HepG2 (cell line): ENCODE measurements at regions not wholly inside any gene's neighbourhood (a gene's known extent, or its start where the extent isn't known, plus 50 kb on each side); places are given as distances from the start of the nearest gene placed in this dataset.

Source experiments
- ATAC-seq: fragments of 200-7000 bp; cut with Tn5 transposase; 3 replicates; pipeline ENCODE4 v1.9.1; 2020; ENCODE audit warnings: mild to moderate bottlenecking, moderate library complexity
- BruUV-seq: library from RNA; stranded (reverse); fragments of 400-500 nt; replicated peaks from 2 replicates; lab custom pipeline; 2021; lab: Mats Ljungman, UMichigan
- CTCF ChIA-PET: fragments of 300-600 bp; formaldehyde crosslinking; extraction: SDS; loops from one replicate; lab custom pipeline; 2021; ENCODE audit warnings: low total read pairs, inconsistent platforms, low intra/inter-chr PET ratio; lab: Yijun Ruan, JAX
- POLR2A ChIA-PET: fragments of 350-600 bp; sonication (Branson Sonifier 250); formaldehyde crosslinking; loops from one replicate; lab custom pipeline; 2020; ENCODE audit warnings: antibody characterized with exemption, inconsistent platforms; lab: Yijun Ruan, JAX
- DNase-seq: peaks from one replicate; pipeline ENCODE4 v3.0.0-alpha.2; 2015; ENCODE audit warnings: low spot score
- FAIRE-seq: peaks from 3 replicates; lab custom pipeline; 2011; peaks lifted over from hg19 to GRCh38; lab: Jason Lieb, UNC
- H2AFZ ChIP-seq: one replicate; pipeline ENCODE4 v1.6.1; 2011; ENCODE audit warnings: low read length, inconsistent platforms
- H3K27ac ChIP-seq: fragments of 300-600 bp; 3 replicates; pipeline ENCODE4 v1.8.0; 2011; ENCODE audit warnings: mixed run types, mild to moderate bottlenecking, mixed read lengths, low read length, inconsistent platforms; ENCODE audit not compliant: insufficient read depth; ENCODE audit errors: extremely low read length
- H3K27me3 ChIP-seq, 2 experiments: fragments of 200-600 bp in 1 of 2; 2 replicates in 1 of 2; 3 replicates in 1 of 2; pipeline versions ENCODE4 v1.6.0 to v1.8.0; 2011; ENCODE audit warnings: low read length in 2 of 2, mild to moderate bottlenecking in 2 of 2, moderate library complexity in 2 of 2, inconsistent platforms in 1 of 2; ENCODE audit not compliant: insufficient read depth in 2 of 2, control insufficient read depth in 1 of 2
- H3K36me3 ChIP-seq, 2 experiments: fragments of 200-600 bp in 1 of 2; replicated peaks in 1 of 2; 2 replicates in 1 of 2; 3 replicates in 1 of 2; pipeline versions ENCODE4 v1.5.1 to v1.8.0; 2011; ENCODE audit warnings: low read length in 2 of 2, inconsistent platforms in 1 of 2; ENCODE audit not compliant: insufficient read depth in 2 of 2, control insufficient read depth in 1 of 2
- H3K4me1 ChIP-seq: 2 replicates; pipeline ENCODE4 v1.5.1; 2012; ENCODE audit warnings: low read length, inconsistent platforms; ENCODE audit not compliant: insufficient read depth
- H3K4me2 ChIP-seq: 2 replicates; pipeline ENCODE4 v1.6.0; 2011; ENCODE audit warnings: low read depth, low read length, inconsistent platforms
- H3K4me3 ChIP-seq, 3 experiments: fragments of 200-600 bp in 1 of 3; sonication (generic), shearing (Covaris generic) in 1 of 3; replicated peaks in 1 of 3; 2 replicates each; pipeline ENCODE4 v1.5.1; 2011 to 2016; ENCODE audit warnings: low read length in 3 of 3, inconsistent platforms in 2 of 3, low read depth in 2 of 3, mild to moderate bottlenecking in 2 of 3, control low read depth in 1 of 3, mixed read lengths in 1 of 3; ENCODE audit not compliant: insufficient read depth in 1 of 3
- H3K79me2 ChIP-seq: one replicate; pipeline ENCODE4 v1.6.1; 2011; ENCODE audit warnings: low read length, inconsistent platforms; ENCODE audit not compliant: insufficient read depth
- H3K9ac ChIP-seq: 2 replicates; pipeline ENCODE4 v1.6.0; 2011; ENCODE audit warnings: mild to moderate bottlenecking, low read depth, low read length, inconsistent platforms; ENCODE audit not compliant: insufficient read depth
- H3K9me3 ChIP-seq: 2 replicates; pipeline ENCODE4 v1.5.1; 2012; ENCODE audit warnings: mild to moderate bottlenecking, low read length
- H4K20me1 ChIP-seq: 2 replicates; pipeline ENCODE4 v1.6.0; 2011; ENCODE audit warnings: inconsistent platforms, mild to moderate bottlenecking, low read length, moderate library complexity; ENCODE audit not compliant: insufficient read depth
- ARID5B ChIP-seq: IDR thresholded peaks from 2 replicates; pipeline ENCODE4 v1.4.0; 2020; ENCODE audit warnings: mild to moderate bottlenecking, missing genetic modification reagents
- ATRX ChIP-seq: sonication (generic); formaldehyde crosslinking; IDR thresholded peaks from 2 replicates; pipeline ENCODE4 v1.4.0; 2020; ENCODE audit warnings: missing genetic modification reagents, borderline replicate concordance
- BRCA1 ChIP-seq: sonication (generic); formaldehyde crosslinking; IDR thresholded peaks from 2 replicates; pipeline ENCODE4 v1.4.0; 2020; ENCODE audit warnings: missing genetic modification reagents
- HNRNPLL ChIP-seq: fragments of 200-400 bp; formaldehyde crosslinking; IDR thresholded peaks from 2 replicates; pipeline ENCODE4 v1.6.1; 2017; ENCODE audit warnings: mild to moderate bottlenecking, low read depth, low read length; ENCODE audit not compliant: poor library complexity, severe bottlenecking
- KMT2B ChIP-seq: IDR thresholded peaks from 2 replicates; pipeline ENCODE4 v1.6.1; 2016; ENCODE audit warnings: missing genetic modification reagents, missing compliant biosample characterization
- STAG1 ChIP-seq: sonication (generic); formaldehyde crosslinking; IDR thresholded peaks from 2 replicates; pipeline ENCODE4 v1.4.0; 2020; ENCODE audit warnings: missing genetic modification reagents
- ZKSCAN1 ChIP-seq: fragments of 150-350 bp; IDR thresholded peaks from 2 replicates; pipeline ENCODE4 v1.6.1; 2014; ENCODE audit warnings: low read length
- ZNF407 ChIP-seq: sonication (generic); formaldehyde crosslinking; IDR thresholded peaks from one replicate; pipeline ENCODE4 v1.5.1; 2020; ENCODE audit warnings: mild to moderate bottlenecking, missing genetic modification reagents; ENCODE audit errors: not compliant biosample characterization
- WGBS: methylation state at CpG from one replicate; pipeline ENCODE4 v1.1.6; 2017; ENCODE audit warnings: low lambda C conversion rate; 5-methylcytosine and 5-hydroxymethylcytosine counted together
- in situ Hi-C: cut with HindIII; loops from 2 replicates; pipeline ENCODE4 v1.10.0; 2017; ENCODE audit warnings: low pct_unique_long_range_greater_than_20kb; ENCODE audit not compliant: extremely low pct_ligation_motif_present
- intact Hi-C: fragments of 100-400 bp; cut with micrococcal nuclease; formaldehyde crosslinking; loops from one replicate; pipeline ENCODE4 v1.10.0; 2022; ENCODE audit not compliant: unreplicated experiment
- TF ChIP-seq, protein P1 (sequence below): IDR thresholded peaks from 2 replicates; pipeline ENCODE4 v1.6.1; 2012; ENCODE audit warnings: low read length, improper control_type of control experiment

- WGBS: 19% methylated on average over 4 of the region's 4 CpGs
- Histone ChIP-seq H3K79me2 (no peaks in the 10 kb centered on the region), H3K27me3 (no peaks in the 10 kb centered on the region), H2AFZ (no peak overlapping the region), H3K9ac (no peak overlapping the region), H3K4me1 (no peaks in the 10 kb centered on the region), H3K4me3 (no peak overlapping the region), H3K27ac (no peak overlapping the region), H4K20me1 (no peaks in the 10 kb centered on the region), H3K4me2 (no peak overlapping the region), H3K9me3 (no peaks in the 10 kb centered on the region), H3K36me3 (no peaks in the 10 kb centered on the region)
- DNase-seq (no peak), ATAC-seq (no peak), FAIRE-seq (no peak)
- POLR2A ChIA-PET: no interaction called here
- intact Hi-C loops (no loop called here), in situ Hi-C loops (no loop called here)
- no TSS peak for BruUV-seq
- CTCF ChIA-PET: no interaction called here
- TF ChIP-seq STAG1 (CRISPR knock-in tag) (no peak), ZNF407 (CRISPR knock-in tag) (no peak), KMT2B (CRISPR knock-in tag) (no peak), ZKSCAN1 (no peak), ARID5B (CRISPR knock-in tag) (no peak), HNRNPLL (no peak), ATRX (CRISPR knock-in tag) (no peak), BRCA1 (CRISPR knock-in tag) (no peak)
- TF ChIP-seq, protein P1, sequence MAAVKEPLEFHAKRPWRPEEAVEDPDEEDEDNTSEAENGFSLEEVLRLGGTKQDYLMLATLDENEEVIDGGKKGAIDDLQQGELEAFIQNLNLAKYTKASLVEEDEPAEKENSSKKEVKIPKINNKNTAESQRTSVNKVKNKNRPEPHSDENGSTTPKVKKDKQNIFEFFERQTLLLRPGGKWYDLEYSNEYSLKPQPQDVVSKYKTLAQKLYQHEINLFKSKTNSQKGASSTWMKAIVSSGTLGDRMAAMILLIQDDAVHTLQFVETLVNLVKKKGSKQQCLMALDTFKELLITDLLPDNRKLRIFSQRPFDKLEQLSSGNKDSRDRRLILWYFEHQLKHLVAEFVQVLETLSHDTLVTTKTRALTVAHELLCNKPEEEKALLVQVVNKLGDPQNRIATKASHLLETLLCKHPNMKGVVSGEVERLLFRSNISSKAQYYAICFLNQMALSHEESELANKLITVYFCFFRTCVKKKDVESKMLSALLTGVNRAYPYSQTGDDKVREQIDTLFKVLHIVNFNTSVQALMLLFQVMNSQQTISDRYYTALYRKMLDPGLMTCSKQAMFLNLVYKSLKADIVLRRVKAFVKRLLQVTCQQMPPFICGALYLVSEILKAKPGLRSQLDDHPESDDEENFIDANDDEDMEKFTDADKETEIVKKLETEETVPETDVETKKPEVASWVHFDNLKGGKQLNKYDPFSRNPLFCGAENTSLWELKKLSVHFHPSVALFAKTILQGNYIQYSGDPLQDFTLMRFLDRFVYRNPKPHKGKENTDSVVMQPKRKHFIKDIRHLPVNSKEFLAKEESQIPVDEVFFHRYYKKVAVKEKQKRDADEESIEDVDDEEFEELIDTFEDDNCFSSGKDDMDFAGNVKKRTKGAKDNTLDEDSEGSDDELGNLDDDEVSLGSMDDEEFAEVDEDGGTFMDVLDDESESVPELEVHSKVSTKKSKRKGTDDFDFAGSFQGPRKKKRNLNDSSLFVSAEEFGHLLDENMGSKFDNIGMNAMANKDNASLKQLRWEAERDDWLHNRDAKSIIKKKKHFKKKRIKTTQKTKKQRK: no peak
These were observed 235.1 kb downstream of the USP46 start for GRCh38 chr4:52423967-52424366.
